COLO829 (cell line): ENCODE measurements at regions not wholly inside any gene's neighbourhood (a gene's known extent, or its start where the extent isn't known, plus 50 kb on each side); places are given as distances from the start of the nearest gene placed in this dataset.

Experiments used
- DNase-seq: peaks from one replicate; pipeline ENCODE4 v3.0.0; 2012; ENCODE audit warnings: low spot score

- no peak for DNase-seq
Observed at GRCh38 chr11:116505298-116506262, 267.2 kb downstream of the BUD13 start.

GRCh38 chr11:116504541-116505297 lies 268.1 kb downstream of the BUD13 start:
- no peak for DNase-seq

GRCh38 chr11:116503216-116504160 lies 269.3 kb downstream of the BUD13 start:
- no peak for DNase-seq

DNA sequence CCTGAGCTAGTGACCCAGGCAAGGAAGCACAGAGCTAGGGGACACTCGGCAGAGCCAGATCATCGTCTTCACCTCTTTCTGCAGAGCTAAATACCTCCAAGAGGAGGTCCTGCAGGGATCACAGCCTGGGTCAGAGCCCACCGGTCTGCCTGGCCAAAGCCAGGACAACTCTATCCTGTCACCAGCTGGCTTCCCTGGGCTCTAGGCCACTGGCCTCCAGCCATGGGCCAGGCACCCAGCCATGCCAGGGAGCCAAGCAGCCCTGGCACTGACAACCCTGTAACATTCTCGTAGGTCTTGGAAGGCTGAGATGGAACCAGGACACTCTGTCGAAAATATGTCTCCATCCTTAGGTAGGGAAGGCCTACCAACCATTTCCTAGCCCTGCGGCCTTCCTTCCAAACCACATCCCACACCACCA lies 270.1 kb downstream of the BUD13 start:
- DNase-seq = no peak

GRCh38 chr11:116501728-116502127 lies 271.1 kb downstream of the BUD13 start:
- no peak for DNase-seq

GRCh38 chr11:116500947-116501602 lies 271.7 kb downstream of the BUD13 start:
- DNase-seq = no peak

DNA sequence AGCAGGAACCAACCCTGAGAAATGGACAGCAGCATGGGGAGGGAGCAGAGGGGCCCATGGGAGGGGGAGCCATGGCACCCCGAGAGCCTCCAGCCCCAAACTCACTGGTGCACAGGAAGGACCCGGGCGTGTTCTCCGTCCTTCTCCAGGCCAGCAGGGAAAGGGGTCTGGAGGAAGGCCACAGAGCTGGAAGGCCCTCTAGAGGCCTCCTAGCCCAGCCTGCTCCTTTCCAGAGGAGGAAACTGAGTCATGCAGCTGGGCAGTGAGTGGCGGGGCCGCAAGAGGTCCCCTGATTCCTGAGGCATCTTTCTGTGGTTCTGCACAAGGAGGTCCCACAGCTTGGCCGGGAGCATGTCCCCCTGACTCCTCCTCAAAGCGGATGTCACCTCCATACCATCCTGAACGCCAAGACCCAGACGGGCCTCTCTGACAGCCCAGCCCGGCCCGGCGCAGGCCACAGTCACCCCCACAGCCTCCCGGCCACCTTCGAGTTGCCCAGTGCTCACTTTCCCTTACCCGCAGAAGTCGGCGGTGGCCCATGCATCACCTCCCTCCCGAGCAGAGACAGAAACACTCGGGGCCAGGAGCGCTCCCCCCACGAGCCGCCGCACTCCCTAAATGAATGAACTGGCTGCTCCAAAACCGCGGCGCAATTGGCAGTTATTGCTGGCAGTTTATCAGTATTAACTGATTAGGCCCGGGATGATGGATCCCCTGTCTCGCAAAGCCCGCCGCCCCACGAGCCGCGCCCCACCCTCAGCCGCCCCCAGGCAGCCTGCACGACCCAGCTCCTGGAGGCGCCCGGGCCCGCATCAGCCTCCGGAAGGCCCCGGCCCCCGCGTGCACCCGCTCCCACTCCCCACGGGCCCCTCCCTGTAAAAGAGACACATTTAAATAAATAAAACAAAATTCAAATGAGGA lies 272.5 kb downstream of the BUD13 start:
- DNase-seq = no peak

DNA sequence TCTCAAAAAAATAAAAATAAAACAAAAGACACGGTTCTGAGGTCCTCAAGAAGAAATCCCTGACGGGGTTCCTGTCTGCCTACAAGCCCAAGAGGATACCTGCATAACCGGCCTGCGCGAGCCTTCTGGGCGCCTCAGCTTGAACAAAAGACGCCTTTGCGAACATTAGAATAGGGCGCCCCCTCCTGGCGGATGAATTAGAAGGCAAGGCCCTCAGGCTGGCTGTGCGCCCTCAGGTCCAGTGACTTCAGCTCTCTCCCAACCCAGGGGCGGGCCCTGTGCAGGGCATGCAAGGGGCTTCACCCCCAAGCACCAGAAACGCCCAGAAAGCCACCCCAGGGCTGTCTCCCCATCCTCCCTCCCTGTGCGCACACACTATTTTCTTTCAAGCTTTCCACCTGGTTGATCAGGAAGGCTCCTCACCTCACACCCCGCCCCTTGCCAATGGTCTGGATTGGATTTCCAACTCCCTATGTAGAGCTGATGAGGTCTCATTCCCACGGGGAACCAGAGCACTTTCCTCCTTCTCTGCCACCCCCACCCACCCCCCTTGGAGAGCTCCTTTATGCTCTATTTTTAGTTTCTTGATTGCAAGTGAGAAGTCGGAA lies 273.3 kb downstream of the BUD13 start:
- DNase-seq = peak; percentile 34

- no peak for DNase-seq
Observed at GRCh38 chr11:116498161-116498560, 274.6 kb downstream of the BUD13 start.

- DNase-seq = no peak
Observed at GRCh38 chr11:116492600-116492999, 280.2 kb downstream of the BUD13 start.

- no peak for DNase-seq
Observed at GRCh38 chr11:116488836-116489389, 283.9 kb downstream of the BUD13 start.

DNA sequence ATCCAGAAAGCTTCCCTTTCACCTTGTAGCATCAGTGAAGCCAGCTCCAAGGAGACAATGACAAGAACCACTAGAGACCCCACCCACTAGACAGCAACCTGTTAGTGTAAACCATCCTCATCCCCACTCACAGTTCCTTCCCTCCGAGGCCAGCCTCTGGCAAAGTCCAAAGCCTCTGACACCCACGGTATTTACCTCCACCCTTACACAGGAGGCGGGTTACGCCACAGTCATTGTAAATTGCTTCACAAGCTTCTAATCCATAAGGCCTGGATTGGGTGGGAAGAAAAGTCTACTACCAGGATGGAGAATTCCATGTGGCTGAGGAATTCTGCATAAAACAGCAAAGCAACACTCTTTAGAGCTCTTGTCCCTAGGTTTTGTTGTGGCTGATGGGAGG lies 287.4 kb downstream of the BUD13 start:
- DNase-seq = no peak

DNA sequence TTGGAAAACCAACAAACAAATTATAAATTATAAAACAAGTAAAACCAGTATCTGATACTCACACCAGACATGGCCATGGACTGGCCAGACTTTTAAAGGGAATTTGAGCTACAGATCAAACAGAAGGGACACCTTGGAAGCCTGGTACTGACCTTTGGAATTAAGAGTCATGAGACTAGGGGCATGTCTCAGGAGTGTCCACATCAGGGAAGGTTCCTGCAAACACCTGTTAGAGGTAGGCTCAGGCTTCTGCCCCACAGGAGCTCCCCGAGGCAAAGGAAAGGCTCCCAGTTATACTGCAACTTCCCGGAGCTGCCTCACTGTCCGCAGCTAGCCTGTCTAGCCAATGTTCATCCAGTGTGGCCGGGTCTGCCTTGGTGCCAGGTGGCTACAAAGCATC lies 290.1 kb downstream of the BUD13 start:
- DNase-seq = no peak

DNA sequence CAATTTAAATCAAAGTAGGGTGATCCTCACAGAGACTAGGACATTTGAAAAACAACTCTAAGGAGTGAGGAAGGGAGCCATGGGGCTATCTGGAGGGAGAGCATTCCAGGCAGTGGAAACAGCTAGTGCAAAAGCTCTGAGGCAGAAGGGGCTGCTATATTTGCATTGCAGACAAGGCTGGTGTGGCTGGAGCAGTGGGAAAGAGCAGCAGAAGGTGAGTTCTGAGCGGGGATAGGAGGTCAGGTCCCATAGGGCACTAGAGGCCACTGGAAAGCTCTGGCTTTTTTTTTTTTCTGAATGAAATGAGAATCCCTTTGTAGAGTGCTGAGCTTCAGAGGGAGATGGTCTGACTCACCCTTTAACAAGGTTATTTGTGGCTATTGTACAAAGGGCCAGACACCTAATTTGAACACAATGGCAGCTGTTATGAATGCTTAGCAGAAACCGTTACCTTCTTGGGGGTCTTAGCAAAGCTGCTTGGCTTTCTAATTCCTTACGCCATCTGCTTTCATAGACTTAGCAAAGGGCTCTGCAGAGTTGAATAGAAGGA lies 291.6 kb downstream of the BUD13 start:
- DNase-seq = no peak

GRCh38 chr11:116478669-116479668 lies 293.8 kb downstream of the BUD13 start:
- DNase-seq = no peak

DNA sequence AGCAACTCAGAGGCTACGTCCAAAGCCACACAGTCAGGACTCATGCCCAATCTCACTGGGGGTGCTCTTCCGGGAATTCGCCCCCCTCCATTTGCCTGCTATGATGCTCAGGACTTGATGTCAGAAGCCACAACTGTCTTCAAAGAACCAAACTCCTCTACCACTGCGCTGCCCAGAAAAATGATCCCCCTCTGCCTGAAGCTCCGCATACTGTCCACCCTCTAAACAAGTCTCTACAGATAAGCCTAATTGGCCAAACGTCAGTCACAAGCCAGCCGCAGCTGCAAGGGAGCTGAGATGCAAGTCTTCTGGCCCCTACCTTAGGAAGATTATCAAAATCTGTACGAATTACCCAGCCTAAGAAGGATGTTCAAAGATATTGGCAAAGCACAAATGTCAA lies 294.6 kb downstream of the BUD13 start:
- DNase-seq = no peak

DNA sequence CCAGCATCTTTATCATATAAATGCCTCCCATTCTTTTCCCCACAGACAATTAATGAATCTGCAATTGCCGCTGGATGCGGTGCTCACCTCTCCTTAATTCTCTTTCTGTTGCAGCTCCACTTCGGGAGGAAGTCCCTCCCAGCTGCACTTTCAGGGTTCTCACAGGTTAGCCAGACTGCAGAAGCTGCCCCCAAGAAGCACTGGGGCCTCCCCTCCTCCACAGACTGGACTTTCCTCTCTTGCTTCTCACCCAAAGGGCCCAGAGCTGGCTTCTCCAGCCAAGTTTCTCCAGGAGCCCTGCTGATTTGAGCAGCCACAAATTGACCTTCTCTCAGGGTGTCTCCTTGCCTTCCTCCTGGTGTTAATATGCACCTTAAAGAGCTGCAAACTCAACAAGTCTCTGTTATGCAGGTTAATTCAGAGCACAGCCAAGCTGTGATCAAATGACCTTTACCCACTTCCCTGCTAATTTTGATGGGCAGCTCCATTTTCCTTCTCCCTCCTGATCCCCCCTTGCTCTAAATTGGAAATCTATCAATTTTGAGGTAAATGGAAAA lies 298.9 kb downstream of the BUD13 start:
- DNase-seq = no peak
